Cardiac muscle cell (in vitro differentiated cells and primary cell): ENCODE measurements at regions not wholly inside any gene's neighbourhood (a gene's known extent, or its start where the extent isn't known, plus 50 kb on each side); places are given as distances from the start of the nearest gene placed in this dataset.

ENCODE experiments used
- DNase-seq, 2 donors: peaks; one replicate each; pipeline versions ENCODE4 v3.0.0 to v3.0.0-alpha.2; 2010 to 2017; ENCODE audit warnings: low read depth in 1 of 2, low spot score in 1 of 2
- H3K27ac ChIP-seq: fragments of 200-600 bp; sonication (generic); 2 replicates; pipeline ENCODE4 v1.5.1; 2016
- H3K27me3 ChIP-seq: fragments of 200-600 bp; sonication (generic); 2 replicates; pipeline ENCODE4 v1.6.0; 2016; ENCODE audit warnings: control low read depth
- H3K36me3 ChIP-seq: fragments of 200-600 bp; sonication (generic); 2 replicates; pipeline ENCODE4 v1.5.1; 2016; ENCODE audit warnings: control low read depth
- H3K4me1 ChIP-seq: fragments of 200-600 bp; sonication (generic); 2 replicates; pipeline ENCODE4 v1.8.1; 2017; ENCODE audit warnings: low read depth, mild to moderate bottlenecking, mixed run types
- H3K4me3 ChIP-seq: fragments of 200-600 bp; sonication (generic); 2 replicates; pipeline ENCODE4 v1.5.1; 2016; ENCODE audit warnings: mild to moderate bottlenecking
- H3K9me3 ChIP-seq: fragments of 200-600 bp; sonication (generic); 2 replicates; pipeline ENCODE4 v1.5.1; 2017; ENCODE audit warnings: low read depth, mild to moderate bottlenecking, control low read depth
- CTCF ChIP-seq: IDR thresholded peaks from 2 replicates; pipeline ENCODE4 v1.5.1; 2012; ENCODE audit warnings: low read depth, mild to moderate bottlenecking, low read length

GRCh38 chr15:77795446-77795845 is 162.7 kb upstream of the LINGO1 start:
- Histone ChIP-seq H3K4me3 (no peak overlapping the region), H3K4me1 (no peaks in the 10 kb centered on the region), H3K27ac (no peak overlapping the region), H3K9me3 (no peaks in the 10 kb centered on the region), H3K27me3 (no peaks in the 10 kb centered on the region), H3K36me3 (no peaks in the 10 kb centered on the region)
- peak; percentile 5 to 59 for DNase-seq
- no peak for TF ChIP-seq CTCF

- Histone ChIP-seq H3K4me3 (no peak overlapping the region), H3K36me3 (no peaks in the 10 kb centered on the region), H3K4me1 (no peaks in the 10 kb centered on the region), H3K27ac (no peak overlapping the region), H3K9me3 (no peaks in the 10 kb centered on the region), H3K27me3 (no peaks in the 10 kb centered on the region)
- no peak for DNase-seq
- no peak for TF ChIP-seq CTCF
These were observed 159.2 kb upstream of the LINGO1 start for GRCh38 chr15:77791941-77792340.

GRCh38 chr15:77790481-77790880 is 157.8 kb upstream of the LINGO1 start:
- DNase-seq: no peak
- H3K4me1 ChIP-seq: no peaks in the 10 kb centered on the region
- H3K9me3 ChIP-seq: no peaks in the 10 kb centered on the region
- TF ChIP-seq CTCF: no peak
- H3K27ac ChIP-seq: no peak overlapping the region
- H3K27me3 ChIP-seq: no peaks in the 10 kb centered on the region
- no peaks in the 10 kb centered on the region for H3K36me3 ChIP-seq
- H3K4me3 ChIP-seq: no peak overlapping the region

- no peak overlapping the region for H3K4me3 ChIP-seq
- H3K9me3 ChIP-seq: no peaks in the 10 kb centered on the region
- no peak for DNase-seq
- H3K36me3 ChIP-seq: no peaks in the 10 kb centered on the region
- no peak overlapping the region for H3K27ac ChIP-seq
- no peaks in the 10 kb centered on the region for H3K27me3 ChIP-seq
- TF ChIP-seq CTCF: no peak
- H3K4me1 ChIP-seq: no peaks in the 10 kb centered on the region
These were observed 154.2 kb upstream of the LINGO1 start for GRCh38 chr15:77786956-77787355.

- Histone ChIP-seq H3K9me3 (no peaks in the 10 kb centered on the region), H3K27ac (no peak overlapping the region), H3K4me1 (no peaks in the 10 kb centered on the region), H3K36me3 (no peaks in the 10 kb centered on the region), H3K27me3 (no peaks in the 10 kb centered on the region), H3K4me3 (no peak overlapping the region)
- no peak for TF ChIP-seq CTCF
- no peak for DNase-seq
These were observed 153.6 kb upstream of the LINGO1 start for GRCh38 chr15:77786181-77786890.
